ENCODE measurements at regions not wholly inside any gene's neighbourhood (a gene's known extent, or its start where the extent isn't known, plus 50 kb on each side); places are given as distances from the start of the nearest gene placed in this dataset.
A peak's percentile ranks its signal among the peaks of the same experiment; 100 is the strongest.

GRCh38 chr2:200752332-200752731 is 59.4 kb upstream of the BZW1 start:
- DNase-seq (ENCODE audit: low spot score) = no peak

DNA sequence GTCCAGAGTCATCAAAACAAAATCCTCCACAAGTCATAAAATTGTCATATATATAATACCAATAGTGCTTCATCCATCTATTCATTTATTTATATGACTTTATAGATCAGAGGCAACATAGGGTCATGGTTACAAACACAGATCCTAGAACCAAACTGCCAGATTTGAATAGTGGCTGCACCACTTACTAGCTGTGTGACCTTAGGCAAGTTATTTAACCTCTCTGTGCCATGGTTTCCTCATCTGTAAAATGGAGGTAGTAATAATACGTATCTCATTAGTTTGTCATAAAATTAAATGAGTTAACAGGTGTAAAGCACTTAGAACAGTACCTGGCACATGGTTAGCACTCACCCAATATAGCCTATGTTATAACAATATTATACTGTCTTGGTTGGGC is 58.9 kb upstream of the BZW1 start:
- DNase-seq (ENCODE audit: low spot score) = no peak

DNA sequence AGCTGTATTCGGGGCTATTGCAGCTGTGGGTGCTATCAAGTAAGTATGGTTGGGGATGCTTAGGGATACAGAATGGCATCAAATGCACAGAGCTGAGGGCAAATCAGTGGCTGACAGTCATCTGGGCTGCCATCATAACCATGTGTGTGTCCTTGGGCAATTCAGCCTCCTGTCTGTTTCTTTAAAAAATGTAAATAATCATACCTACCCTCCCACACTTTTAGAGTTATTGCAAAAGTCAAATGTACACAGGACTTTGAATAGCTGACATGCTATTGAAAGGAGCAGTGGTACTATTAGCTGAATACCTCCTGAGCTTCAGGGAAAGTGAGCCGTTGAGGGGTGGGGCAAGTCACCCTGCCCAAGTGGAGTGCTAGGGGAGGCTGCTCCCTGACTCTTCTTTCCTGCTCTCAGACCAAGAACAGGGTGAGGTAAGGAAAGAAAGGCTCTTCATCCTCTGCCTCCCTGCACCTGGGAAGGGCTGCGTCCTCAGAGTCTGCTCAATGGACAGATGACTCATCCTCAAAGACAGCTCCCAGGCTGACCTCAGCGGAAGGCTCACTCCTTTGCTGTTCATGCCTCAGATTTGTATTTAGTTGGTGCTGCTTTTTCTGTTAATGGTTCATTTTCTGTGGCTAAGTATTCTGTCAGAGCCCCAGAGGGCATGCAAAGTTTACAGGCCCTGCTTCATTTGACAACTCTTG is 54.9 kb upstream of the BZW1 start:
- DNase-seq (ENCODE audit: low spot score) = peak; percentile 65

DNA sequence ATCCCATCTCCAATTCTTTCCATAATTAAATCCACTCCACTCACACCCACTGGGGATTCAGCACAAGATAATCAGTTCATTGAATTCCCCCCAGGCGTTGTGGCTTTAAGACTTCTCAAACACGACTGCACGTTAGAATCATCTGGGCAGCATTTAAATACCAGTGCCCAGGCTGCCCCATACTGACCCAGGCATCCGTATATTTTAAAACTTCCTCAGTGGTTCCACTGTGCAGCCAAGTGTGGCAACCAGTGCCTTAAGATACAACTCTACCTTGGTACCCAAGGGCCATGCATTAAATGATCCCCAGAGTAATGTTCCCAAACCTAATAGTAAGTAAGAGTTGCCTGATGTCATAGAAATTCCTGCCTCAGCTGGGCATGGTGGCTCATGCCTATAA is 54.3 kb upstream of the BZW1 start:
- DNase-seq (ENCODE audit: low spot score) = no peak

- no peak for DNase-seq (ENCODE audit: low spot score)
Observed at GRCh38 chr2:200758341-200758740, 53.4 kb upstream of the BZW1 start.

GRCh38 chr2:200761266-200761665 is 50.4 kb upstream of the BZW1 start:
- DNase-seq (ENCODE audit: low spot score) = peak; percentile 56
